Hematopoietic multipotent progenitor cell treated with erythropoietin and hydrocortisone succinate and interleukin-3 and kit ligand, for 4 days (in vitro differentiated cells): ENCODE measurements at regions not wholly inside any gene's neighbourhood (a gene's known extent, or its start where the extent isn't known, plus 50 kb on each side); places are given as distances from the start of the nearest gene placed in this dataset.
"Not testable (repeated sequence)": the region's sequence is repeated elsewhere in the genome, so short reads cannot be mapped to it uniquely, and the experiment has no call there.

Experiments used
- DNase-seq: peaks from one replicate; pipeline ENCODE4 v3.0.0-alpha.2; 2015

DNA sequence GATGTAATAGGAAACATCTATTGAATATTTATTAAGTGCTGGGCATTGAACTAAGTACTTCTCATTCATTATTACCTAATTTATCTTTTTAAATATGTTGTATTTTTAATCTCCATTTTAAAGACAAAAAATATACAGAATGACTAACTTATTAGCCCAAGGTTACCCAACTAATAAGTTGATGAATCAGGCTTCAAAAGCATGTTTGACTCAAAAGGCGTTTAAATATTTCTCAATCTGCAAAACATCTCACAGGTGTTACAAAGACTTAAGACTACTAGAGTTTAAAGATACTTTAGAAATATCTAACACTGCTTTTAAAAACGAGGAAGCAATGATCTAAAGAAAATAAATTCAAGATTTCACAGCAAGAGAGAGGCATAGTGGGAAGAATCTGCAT, 457.4 kb upstream of the DCN start:
- DNase-seq: no peak

DNA sequence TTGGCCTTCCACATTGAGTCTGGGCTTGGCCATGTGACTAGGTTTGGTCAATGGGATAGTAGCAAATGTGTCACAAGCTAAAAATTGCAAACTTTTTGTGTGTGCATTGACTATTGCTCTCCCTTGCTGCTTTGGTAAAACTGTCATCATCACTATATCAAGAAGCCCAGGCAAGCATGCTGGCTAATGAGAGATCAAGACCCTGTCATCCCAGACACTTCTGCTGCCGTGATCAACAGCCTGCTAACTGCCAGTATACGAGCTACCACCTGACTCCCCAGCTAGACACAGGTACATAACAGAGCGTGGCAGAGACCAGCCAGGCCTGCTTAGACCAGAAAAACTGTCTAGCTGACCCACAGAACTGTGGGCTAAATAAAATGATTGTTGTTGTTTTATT, 456.7 kb upstream of the DCN start:
- no peak for DNase-seq

DNA sequence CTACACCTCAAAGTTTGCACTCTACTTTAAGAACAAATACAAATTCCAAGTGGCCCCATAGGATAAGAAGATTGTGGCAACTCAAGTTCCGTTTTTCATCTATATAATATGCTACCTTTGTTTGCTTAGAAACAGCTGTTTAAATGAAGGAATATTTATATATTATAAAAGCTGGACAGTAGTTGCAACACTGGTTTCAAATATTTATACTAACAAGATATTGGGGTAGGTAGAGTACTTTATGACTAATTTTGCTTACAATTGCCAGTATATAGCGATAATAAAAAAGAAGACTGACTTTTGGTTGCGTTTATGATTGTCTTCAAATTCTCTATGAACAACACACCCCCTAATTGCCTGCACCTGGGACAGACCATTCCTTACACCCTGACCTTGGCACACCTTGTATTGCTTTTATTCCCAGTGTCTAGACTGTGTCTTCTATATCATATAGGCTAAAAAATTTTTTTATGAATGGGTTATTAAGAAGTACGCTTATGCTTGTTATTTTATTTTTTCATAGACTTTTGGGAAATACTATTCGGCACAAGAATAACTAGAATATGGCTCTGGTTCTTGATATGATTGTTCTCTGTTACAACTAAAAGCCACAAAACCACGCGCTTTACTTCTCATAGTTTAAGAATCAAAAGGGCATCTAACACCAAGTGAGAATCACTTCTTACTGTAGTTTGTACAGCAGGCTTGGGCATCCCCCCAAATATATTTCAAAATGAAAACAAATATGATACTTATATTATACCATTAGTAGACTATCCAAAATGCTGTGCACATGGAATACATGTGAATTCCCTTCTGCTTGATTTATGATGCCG, 455.4 kb upstream of the DCN start:
- no peak for DNase-seq

DNA sequence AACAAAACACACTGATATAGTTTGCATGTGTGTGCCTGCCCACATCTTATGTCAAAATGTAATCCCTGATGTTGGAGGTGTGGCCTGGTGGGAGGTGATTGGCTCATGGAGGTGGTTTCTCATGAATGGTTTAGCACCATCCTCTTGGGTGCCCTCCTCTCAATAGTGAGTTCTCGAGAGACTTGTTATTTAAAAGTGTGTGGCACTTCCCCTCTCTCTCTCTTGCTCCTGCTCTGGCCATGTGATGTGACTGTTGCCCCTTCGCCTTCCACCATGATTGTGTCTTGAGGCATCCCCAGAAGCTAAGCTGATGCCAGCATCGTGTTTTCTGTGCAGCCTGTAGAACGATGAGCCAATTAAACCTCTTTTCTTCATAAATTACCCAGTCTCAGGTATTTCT, 454.1 kb upstream of the DCN start:
- no peak for DNase-seq

DNA sequence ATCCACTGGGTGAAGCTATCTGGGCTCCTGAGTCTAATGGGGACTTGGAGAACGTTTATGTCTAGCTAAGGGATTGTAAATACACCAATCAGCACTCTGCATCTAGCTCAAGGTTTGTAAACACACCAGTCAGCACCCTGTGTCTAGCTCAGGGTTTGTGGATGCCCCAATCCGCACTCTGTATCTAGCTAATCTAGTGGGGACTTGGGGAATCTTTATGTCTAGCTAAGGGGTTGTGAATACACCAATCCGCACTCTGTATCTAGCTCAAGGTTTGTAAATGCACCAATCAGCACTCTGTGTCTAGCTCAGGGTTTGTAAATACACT, 451.7 kb upstream of the DCN start:
- not testable (repeated sequence) for DNase-seq

DNA sequence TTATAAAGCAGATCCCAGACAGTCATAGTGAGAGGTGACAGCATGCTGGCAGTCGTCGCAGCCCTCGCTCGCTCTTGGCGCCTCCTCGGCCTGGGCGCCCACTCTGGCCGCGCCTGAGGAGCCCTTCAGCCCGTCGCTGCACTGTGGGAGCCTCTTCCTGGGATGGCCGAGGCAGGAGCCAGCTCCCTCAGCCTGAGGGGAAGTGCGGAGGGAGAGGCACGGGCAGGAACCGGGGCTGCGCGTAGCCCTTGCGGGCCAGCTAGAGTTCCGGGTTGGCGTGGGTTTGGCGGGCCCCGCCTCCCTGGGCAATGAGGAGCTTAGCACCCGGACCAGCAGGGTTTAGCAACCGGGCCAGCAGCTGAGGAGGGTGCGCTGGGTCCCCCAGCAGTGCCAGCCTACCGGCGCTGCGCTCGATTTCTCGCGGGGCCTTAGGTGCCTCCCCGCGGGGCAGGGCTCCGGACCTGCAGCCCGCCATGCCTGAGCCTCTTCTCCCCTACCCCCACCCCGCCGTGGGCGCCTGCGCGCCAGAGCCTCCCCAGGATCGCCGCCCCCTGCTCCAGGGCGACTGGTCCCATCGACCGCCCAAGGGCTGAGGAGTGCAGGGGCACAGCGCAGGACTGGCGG, 451.2 kb upstream of the DCN start:
- no peak for DNase-seq

DNA sequence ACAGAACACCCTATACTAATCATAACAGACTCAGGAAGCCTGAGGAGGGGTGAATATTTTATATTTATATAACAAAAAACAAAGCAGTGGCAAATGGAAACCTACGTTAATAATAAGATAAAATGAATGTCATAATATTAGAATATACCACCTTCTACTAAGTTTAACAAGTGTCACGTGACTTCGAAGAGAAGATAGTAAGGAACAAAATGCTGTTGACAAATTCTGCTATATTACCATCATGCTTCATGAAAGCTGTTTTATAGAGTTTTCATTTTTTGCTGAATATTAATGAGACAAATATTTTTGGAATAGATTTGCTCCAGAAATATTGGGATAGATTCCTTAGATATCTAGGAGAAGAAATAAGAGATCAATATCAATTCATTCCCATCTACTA, 450.6 kb upstream of the DCN start:
- DNase-seq: no peak

DNA sequence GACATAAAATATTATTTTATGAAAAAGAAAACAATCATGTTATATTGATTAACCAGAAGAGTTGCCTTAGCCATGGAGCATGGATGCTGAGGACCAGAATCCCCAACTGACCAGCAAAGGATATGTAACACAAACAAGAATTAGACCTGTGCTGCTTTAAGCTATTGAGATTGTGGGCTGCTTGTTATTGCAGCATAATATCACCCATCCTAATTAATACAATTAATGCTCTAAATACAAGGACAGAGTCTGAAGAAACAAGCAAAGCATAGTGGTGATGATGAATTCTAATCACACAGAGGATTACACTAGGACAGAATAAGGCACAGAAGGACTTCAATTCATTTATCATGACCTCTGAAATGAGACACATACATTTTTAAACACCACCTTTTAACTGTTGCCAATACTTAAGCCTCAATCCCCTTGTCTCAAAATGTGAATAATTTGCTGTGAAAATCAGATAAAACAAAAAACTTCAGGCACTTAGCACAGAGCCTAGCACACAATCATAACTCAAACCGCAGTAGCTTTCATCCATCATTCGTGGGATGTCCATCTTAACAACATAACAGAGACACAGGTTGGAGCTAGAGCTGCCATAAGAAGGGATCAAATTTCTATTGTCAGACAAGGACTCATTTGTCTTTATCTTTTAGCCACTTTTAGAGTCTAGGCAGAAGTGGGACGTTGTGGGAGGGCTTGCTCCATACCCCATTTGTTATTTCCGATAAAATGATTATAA, 449.6 kb upstream of the DCN start:
- DNase-seq: no peak

DNA sequence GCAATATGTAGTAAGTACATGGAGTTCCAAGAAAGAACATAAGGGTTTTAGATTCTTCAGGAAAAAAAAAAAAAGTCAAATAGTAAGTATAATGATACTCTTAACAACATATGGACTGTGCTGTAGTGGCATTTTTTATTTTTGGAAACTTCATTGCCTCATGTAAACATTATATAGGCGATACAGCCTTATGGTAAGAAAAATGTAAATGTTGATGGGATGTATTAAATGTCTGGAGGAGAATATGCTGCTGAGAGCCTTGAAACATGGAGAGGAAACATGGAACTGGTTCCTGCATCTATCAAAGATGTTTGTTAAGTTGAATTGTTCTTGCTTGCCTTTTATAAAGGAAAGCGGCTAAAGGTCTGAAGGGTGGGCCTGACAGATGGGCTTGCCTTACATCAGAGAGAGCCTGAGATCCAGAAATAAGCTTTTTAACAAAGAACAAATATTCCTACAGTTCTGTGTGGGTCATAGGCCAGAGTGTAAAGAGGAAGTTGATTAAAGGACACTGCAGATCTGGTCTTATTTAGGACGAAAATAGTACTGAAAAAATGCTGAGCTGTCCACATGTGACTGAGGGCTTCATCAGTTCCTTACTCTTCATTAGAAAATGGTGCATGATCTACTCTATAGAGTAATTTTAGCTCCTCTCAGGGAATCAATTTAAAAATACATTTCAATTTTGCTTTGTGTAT, 448.1 kb upstream of the DCN start:
- DNase-seq: peak; percentile 11

DNA sequence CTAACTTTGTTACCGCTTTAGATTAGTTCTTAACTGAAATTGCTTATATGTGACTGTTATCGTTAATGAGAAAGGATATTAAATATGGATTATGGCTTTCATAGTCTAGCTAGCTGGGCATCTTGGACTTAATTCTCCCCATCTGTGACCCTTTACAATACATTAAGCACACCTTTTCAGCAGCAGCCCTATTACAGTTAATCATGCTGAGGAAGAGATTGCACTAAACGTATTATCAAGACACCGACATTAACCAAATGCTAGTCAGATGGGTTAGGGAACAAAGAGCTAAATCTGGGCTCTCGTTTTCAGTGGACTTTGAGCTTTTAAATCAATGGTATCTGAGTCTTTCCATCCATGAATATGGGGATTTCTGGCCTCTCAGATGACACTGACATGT, 447.5 kb upstream of the DCN start:
- no peak for DNase-seq

DNA sequence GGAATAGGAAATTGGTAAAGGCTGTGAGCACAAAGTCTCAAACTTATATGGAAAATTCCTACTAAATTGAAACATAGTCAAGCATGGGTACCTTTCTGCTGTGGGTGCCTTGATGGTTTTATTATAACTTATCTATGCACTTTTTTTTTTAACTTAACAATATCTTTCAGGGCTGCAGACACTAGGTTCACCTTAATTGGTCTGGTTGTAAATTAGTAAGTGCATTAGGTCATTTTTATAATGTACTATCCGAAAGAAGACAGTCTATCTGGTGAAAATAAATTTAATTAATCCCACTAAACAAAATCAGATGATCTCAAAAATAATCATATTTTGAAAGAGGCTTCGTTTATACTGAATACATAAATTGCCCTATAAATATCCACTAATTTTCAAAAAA, 446.8 kb upstream of the DCN start:
- no peak for DNase-seq

DNA sequence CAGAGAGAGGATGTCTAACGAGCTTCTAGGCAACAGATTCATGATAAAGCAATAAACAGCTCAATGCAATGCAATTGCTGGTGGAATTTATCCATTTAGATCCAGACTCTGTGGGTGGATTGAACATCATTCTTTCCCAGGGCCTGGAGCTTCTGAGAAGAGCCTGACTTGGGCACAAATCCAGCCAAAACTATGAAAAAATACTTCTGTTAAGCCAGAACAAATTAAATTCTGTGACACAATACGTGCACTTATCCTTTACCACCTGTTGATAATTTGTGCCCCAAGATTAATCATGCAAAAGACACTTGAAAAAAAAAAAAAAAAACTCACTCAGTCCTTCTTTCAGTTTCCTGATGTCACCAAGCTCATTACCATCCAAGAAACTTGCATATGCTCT, 446.0 kb upstream of the DCN start:
- DNase-seq: no peak

DNA sequence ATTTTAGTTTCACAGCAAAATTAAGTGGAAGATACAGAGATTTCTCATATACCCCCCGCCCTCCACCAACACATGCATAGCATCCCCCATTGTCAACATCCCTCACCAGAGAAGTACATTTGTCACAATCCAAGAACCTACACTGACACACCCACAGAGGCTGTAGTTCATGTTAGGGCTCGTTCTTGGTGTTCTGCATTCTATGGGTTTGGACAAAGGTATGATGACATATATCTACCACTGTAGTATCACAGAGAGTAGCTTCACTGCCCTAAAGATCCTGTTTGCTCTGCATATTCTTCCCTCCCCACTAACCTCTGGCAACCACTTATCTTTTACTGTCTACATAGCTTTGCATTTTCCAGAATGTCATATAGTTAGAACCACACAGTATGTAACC, 444.6 kb upstream of the DCN start:
- DNase-seq: no peak

DNA sequence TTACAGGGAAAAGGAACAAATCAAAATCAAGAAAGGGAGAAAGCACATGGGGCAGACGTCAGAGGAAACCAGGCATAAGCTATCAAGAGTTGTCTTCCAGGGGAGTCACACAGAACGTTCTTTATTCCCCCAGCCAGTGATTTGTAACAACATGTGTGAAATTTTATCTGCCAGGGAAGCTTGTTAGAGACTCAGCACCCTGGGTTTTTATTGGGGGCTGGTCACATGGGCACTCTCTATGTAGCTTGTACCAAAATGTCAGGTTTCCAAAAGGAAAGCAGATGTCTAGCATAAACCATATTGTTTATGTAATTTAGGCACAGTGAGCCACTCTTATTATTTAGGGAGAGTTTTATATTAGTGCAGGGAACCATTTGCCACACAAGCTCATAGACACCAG, 440.4 kb upstream of the DCN start:
- DNase-seq: no peak

DNA sequence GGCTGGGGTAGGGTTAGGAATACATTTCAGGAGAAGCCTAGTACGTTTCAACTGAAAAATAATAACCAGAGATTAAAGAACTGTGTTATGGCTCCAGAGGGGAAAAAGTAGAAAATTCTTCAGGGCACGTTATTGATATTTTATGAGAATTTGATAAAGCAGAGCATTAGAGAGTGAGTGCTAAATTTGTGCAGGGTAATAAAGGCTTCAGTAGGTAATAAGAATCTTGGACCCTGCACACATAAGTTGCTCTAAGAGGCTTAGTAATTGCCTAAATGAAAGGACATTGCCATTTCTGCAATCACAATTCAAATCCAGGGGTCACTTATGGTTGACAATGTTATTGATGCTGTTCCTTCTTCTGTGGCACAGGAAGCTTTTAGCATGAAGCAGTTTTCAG, 439.4 kb upstream of the DCN start:
- DNase-seq: no peak

DNA sequence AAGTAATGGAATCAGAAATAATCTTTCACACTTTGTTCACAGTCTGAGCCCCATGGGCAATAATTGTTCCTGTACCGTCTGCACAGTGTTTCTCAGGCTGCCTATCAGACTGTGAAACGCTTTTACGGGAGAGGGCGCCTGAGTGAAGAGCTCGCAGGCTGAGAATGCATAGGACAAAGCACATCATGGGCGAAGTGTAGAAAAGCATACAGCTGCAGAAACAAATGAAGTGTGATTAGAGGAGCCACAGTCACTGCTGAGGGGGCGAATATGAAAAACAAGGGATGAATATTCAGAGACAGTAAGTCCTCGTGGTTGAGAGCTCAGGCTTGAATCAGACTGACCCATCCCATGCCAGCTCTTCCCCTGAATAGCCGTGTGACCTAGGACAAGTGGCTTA, 438.4 kb upstream of the DCN start:
- no peak for DNase-seq

DNA sequence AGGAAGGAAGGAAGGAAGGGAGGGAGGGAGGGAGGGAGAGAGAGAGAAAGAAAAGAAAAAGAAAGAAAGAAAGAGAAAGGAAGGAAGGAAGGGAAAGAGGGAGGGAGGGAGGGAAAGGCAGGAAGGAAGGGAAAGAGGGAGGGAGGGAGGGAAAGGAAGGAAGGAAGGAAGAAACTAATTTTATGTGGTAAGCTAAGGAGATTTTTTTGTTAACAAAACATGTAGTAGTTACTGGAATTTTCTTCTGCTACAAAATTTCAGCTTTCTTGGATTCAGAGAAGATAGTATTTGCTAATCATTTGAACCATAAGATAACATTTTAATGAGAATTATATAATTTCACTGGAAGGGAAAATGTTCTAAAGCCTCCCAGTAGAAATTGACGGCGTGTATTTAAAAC, 437.8 kb upstream of the DCN start:
- no peak for DNase-seq

DNA sequence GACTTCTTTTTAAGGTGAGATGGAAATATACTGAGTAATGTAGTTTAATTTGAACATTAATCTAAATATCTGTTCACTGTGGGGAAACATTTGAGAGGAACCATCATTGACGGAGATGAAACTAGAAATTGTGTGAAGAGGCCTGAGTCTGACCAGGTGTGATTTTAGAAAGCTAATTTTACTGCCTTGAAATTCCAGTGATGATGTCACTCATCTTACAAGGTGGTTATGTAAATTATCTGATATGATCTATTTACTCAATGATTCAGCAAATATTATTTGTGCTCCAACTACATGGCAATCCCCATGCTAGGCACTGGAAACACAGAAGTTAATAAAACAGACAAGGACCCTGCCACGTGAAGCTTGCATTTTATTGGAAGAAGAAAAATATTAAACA, 435.7 kb upstream of the DCN start:
- no peak for DNase-seq

DNA sequence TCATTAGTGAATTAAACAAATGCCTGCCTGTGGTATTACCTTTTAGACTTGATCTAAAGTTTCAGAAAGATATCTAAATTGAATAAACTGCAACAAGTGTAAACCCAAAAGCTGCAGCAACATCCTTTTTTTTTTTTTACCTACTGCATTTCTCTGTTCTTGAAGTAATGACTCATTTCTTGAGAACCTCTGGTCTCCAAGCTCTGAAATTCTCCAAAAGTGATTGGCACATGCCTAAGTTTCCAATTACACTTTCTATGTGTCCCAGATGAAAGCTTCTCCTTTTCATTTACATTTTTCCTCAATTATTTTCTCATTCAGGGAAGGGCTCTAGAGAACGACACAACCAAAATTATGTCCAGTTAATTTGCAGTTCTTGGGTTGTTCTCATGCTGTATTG, 435.2 kb upstream of the DCN start:
- no peak for DNase-seq

DNA sequence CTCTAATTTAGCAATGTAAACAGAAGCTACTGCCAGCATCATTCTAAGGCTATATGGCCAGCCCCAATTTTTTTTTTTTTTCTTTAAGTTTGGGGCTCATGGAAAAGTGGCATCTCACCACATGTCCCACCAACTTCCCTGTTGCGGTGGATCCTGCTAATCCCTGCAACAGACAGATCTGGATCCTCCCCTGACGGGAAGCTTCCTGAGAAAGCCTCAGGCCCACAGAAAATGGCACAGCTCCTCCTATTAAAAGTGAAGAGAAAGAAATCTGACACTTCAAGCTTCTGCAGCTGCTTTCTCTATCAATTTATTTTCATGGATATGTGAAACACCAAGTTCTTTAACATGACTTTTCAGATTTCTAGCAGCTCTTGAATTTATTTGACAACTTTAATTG, 433.8 kb upstream of the DCN start:
- DNase-seq: no peak

DNA sequence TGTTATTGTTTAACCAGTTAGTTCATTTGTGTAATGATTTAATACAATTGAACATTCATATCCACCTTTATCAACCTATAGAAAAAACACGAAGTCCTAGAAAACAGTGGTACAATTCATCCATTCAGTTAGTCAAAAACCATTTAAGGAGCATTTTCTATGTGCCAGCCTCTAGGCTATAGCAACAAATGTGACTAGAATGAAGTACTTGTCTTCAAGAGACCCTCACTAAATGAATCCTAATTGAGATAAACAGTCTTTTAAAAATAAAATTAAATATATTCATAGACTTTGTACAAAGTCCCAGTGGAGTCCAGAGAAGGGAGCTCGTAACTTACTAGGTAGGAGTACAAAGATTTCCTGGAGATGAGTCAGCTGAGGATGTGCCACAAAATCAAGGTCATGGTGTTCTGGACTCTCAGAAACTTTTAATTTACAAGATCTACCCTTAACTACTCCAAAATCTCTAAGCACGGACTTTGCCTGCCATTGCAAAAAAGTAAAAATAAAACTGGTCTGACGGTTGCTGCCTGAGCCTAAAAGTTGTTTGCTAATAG, 430.7 kb upstream of the DCN start:
- no peak for DNase-seq

DNA sequence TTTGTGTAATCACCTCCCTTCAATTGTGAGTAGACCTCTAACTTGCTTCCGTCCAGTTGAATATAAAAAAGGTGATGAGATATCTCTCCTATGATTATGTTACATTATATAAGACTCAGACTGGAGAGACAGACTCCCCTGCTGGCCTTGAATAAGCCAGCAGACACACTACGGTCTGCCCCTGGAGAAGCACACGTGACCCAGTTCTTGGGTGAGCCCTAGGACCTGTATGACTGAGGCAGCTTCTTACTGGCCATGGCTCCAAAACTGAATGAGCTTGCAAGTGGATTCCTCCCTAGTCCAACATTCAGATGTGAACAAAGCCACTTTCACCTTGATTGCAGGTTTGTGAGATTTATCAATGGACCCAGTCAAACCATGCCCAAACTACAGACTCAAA, 427.9 kb upstream of the DCN start:
- DNase-seq: no peak

DNA sequence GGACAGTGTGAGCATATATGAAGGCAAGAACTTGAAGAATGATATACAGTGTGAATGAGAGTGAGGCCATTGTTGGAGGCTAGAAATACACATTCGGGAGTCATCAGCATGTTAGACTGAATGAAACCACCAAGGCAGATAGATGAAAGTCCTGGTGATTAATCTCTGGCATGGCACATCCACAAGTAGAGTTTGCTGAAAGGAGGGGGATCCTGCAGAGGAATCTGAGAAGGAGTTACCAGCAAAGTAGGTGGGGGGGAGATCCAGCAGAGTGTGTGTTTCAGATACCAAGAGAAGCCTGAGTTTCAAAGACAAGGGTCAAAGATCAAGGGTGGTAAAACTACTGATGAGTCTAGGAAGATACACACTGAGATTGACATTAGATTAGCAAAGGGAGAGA, 426.7 kb upstream of the DCN start:
- DNase-seq: no peak

DNA sequence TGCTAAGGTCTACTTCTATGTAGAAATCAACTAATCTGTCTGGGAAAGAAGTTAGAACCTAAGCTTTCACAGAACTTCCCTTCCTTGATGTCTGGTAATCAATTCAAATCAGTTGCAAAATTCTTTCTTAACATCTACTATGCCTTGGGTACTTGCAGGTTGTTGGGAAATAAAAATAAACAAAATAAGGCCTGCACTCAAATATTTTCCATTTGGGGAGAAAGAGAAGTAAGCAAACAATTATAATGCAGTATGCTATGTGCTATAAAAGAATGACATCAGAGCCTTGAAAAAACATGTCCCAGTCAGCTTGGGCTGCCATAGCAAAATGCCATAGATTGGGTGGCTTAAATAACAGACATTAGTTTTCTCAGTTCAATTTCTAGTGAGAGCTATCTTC, 425.9 kb upstream of the DCN start:
- DNase-seq: no peak
